NCI-H524 treated with DMSO at 0.1 percent for 48 hours (cell line): ENCODE measurements at regions not wholly inside any gene's neighbourhood (a gene's known extent, or its start where the extent isn't known, plus 50 kb on each side); places are given as distances from the start of the nearest gene placed in this dataset.
"Not testable (repeated sequence)": the region's sequence is repeated elsewhere in the genome, so short reads cannot be mapped to it uniquely, and the experiment has no call there.

Experiments
- DNase-seq: peaks from one replicate; lab custom pipeline; 2025; lab: John Stamatoyannopoulos, UW

- DNase-seq, result no peak
Measured at GRCh38 chrX:98065151-98065550, 1181.4 kb downstream of the RPA4 start.

GRCh38 chrX:98067611-98068010 lies 1183.9 kb downstream of the RPA4 start:
- DNase-seq, result no peak

- no peak for DNase-seq
Measured at GRCh38 chrX:98068024-98068580, 1184.4 kb downstream of the RPA4 start.

- DNase-seq, result no peak
Measured at GRCh38 chrX:98071331-98071730, 1187.6 kb downstream of the RPA4 start.

GRCh38 chrX:98077440-98077839 lies 1193.7 kb downstream of the RPA4 start:
- no peak for DNase-seq

- no peak for DNase-seq
Measured at GRCh38 chrX:98111684-98112083, 1228.0 kb downstream of the RPA4 start.

- no peak for DNase-seq
Measured at GRCh38 chrX:98114021-98114420, 1230.3 kb downstream of the RPA4 start.

- no peak for DNase-seq
Measured at GRCh38 chrX:98141466-98141865, 1257.8 kb downstream of the RPA4 start.

- no peak for DNase-seq
Measured at GRCh38 chrX:98191003-98191402, 1307.3 kb downstream of the RPA4 start.

- no peak for DNase-seq
Measured at GRCh38 chrX:98194036-98194435, 1310.3 kb downstream of the RPA4 start.

GRCh38 chrX:98203800-98204199 lies 1320.1 kb downstream of the RPA4 start:
- no peak for DNase-seq

GRCh38 chrX:98207947-98208346 lies 1324.2 kb downstream of the RPA4 start:
- peak; percentile 13 for DNase-seq

GRCh38 chrX:98231003-98231402 lies 1347.3 kb downstream of the RPA4 start:
- no peak for DNase-seq

GRCh38 chrX:98240061-98240460 lies 1356.4 kb downstream of the RPA4 start:
- not testable (repeated sequence) for DNase-seq

- DNase-seq, result no peak
Measured at GRCh38 chrX:98263135-98263534, 1379.4 kb downstream of the RPA4 start.

- no peak for DNase-seq
Measured at GRCh38 chrX:98289726-98290125, 1406.0 kb downstream of the RPA4 start.

GRCh38 chrX:98294310-98294709 lies 1410.6 kb downstream of the RPA4 start:
- DNase-seq, result no peak

GRCh38 chrX:98296129-98296528 lies 1412.4 kb downstream of the RPA4 start:
- no peak for DNase-seq

GRCh38 chrX:98299785-98300184 lies 1416.1 kb downstream of the RPA4 start:
- DNase-seq, result no peak

GRCh38 chrX:98300536-98300935 lies 1416.8 kb downstream of the RPA4 start:
- not testable (repeated sequence) for DNase-seq

- no peak for DNase-seq
Measured at GRCh38 chrX:98331407-98331806, 1447.7 kb downstream of the RPA4 start.

- peak; percentile 0 for DNase-seq
Measured at GRCh38 chrX:98338544-98338943, 1454.8 kb downstream of the RPA4 start.

GRCh38 chrX:98350940-98351339 lies 1467.2 kb downstream of the RPA4 start:
- DNase-seq, result no peak

- DNase-seq, result peak; percentile 1
Measured at GRCh38 chrX:98357146-98357545, 1473.4 kb downstream of the RPA4 start.

GRCh38 chrX:98362630-98363029 lies 1478.9 kb downstream of the RPA4 start:
- no peak for DNase-seq
